ENCODE measurements at regions not wholly inside any gene's neighbourhood (a gene's known extent, or its start where the extent isn't known, plus 50 kb on each side); places are given as distances from the start of the nearest gene placed in this dataset.

DNA sequence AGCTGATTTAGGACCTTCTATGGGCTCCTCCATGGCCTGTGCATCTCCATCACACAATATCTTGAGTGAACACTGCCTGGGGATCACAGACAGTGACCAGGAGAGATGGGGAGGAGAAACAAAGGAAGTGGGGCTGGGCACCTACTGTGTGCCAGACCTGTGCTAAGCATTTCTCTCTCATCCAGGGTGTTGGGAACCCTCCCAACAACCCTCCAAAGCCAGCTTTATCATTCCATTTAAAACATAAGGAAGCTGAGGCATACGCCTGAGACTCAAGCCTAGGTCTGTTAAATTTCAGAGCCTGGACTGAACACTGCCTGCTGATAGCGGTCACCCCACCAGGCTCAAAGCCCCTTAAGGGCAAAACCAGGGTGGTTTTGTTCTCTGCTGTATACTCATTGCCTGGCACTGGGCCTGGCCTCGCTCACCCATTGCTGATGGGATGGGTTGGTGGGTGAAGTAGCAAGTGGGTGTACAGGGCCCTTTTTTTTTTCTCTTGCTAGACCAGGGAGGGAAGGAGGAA is 130.1 kb downstream of the MN1 start:
- TF ChIP-seq, protein P1, sequence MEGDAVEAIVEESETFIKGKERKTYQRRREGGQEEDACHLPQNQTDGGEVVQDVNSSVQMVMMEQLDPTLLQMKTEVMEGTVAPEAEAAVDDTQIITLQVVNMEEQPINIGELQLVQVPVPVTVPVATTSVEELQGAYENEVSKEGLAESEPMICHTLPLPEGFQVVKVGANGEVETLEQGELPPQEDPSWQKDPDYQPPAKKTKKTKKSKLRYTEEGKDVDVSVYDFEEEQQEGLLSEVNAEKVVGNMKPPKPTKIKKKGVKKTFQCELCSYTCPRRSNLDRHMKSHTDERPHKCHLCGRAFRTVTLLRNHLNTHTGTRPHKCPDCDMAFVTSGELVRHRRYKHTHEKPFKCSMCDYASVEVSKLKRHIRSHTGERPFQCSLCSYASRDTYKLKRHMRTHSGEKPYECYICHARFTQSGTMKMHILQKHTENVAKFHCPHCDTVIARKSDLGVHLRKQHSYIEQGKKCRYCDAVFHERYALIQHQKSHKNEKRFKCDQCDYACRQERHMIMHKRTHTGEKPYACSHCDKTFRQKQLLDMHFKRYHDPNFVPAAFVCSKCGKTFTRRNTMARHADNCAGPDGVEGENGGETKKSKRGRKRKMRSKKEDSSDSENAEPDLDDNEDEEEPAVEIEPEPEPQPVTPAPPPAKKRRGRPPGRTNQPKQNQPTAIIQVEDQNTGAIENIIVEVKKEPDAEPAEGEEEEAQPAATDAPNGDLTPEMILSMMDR (IDR thresholded peaks at IDR 0.05; ENCODE audit: low read depth, low read length) = no peak
- no peak for TF ChIP-seq POLR2A (IDR thresholded peaks at IDR 0.05; ENCODE audit: extremely low read depth, insufficient read length)

Measured in NB4 (cell line).